ENCODE measurements at regions not wholly inside any gene's neighbourhood (a gene's known extent, or its start where the extent isn't known, plus 50 kb on each side); places are given as distances from the start of the nearest gene placed in this dataset.

GRCh38 chr2:216914491-216914890 is 54.6 kb upstream of the TNP1 start:
- TF ChIP-seq CTCF (IDR thresholded peaks at IDR 0.05; ENCODE audit: insufficient read depth, low read length, poor library complexity, severe bottlenecking), result no peak
- no peaks in the 10 kb centered on the region for H3K36me3 ChIP-seq (ENCODE audit: control insufficient read depth, insufficient read depth, low read length)
- H3K27me3 ChIP-seq (ENCODE audit: control insufficient read depth, insufficient read depth, low read length), result no peaks in the 10 kb centered on the region
- DNase-seq (ENCODE audit: low read depth), result no peak
- H3K4me3 ChIP-seq (ENCODE audit: low read depth, low read length), result no peak overlapping the region

DNA sequence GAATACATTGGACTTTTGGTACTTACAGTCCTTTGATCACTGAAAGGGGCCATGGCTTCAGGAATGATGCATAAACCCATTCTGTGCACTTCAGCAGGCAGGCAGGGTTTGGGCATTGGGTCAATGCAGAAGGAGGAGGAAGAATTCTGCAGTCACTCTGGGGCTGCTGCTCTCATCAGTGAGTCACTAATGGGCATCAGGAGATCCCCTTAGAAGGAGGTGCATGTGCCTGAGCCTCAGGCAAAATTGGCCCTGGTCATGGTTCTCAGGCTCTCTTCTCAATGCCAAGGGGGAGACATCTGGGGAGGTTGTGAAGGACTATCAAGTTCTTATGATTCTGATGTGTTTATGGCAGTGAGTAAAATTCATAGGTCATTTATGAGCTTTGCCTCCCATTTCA is 52.0 kb upstream of the TNP1 start:
- Histone ChIP-seq H3K27me3 (ENCODE audit: control insufficient read depth, insufficient read depth, low read length) (no peaks in the 10 kb centered on the region), H3K4me3 (ENCODE audit: low read depth, low read length) (no peak overlapping the region), H3K36me3 (ENCODE audit: control insufficient read depth, insufficient read depth, low read length) (no peaks in the 10 kb centered on the region)
- peak; percentile 32 for DNase-seq (ENCODE audit: low read depth)
- TF ChIP-seq CTCF (IDR thresholded peaks at IDR 0.05; ENCODE audit: insufficient read depth, low read length, poor library complexity, severe bottlenecking), result no peak

DNA sequence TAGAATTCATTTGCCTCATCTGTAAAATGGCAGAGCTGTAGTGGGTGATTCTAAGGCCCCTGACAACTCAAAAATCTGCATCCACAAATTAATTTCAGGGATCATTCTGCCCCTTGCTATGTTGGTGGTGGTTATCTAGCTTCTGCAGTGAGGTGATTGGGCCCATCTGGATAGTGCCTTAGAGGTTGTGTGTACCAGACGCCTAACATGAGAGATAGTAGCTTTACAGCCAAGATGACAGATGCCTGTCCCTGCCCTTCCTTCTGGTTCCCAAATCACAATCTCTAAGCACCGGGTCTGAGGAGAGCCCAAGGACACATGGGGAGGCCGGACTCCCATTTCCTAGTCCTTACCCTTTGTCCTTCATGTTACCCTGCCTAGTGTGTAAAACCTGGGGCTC is 51.1 kb upstream of the TNP1 start:
- no peak for TF ChIP-seq CTCF (IDR thresholded peaks at IDR 0.05; ENCODE audit: insufficient read depth, low read length, poor library complexity, severe bottlenecking)
- DNase-seq (ENCODE audit: low read depth), result no peak
- H3K27me3 ChIP-seq (ENCODE audit: control insufficient read depth, insufficient read depth, low read length), result no peaks in the 10 kb centered on the region
- H3K36me3 ChIP-seq (ENCODE audit: control insufficient read depth, insufficient read depth, low read length), result no peaks in the 10 kb centered on the region
- H3K4me3 ChIP-seq (ENCODE audit: low read depth, low read length), result no peak overlapping the region

DNA sequence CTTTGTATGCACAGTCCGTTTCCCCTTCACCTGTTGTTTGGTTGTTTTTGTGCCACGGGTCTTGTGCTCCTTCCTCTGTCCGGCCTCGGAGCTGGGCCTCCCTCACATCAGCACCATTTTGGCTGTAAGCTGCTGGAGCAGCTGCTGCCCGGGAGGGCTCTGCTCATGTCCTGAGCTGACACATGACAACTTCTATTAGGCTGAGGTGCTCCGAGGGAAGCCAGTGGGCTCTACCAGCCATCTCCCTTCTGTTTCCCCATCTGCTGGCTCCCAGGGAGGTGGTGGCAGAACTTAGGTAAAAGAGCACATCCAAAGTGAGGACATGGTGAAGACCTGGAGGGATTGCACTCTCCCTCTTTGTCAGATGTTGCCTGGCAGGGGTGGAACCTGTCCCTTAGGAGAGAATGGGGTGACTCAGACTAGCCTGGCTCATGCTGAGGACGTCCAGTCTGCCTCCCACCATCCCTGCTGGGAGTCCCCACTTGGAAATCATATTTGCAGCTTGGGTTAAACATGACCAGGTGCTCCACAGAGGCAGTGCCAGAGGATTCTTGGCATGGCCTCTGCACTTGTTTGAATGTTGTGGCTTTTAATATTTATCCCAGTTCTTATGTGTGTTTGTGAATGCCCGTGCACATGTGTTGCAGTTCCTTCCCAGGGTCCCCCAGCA is 49.8 kb upstream of the TNP1 start:
- DNase-seq (ENCODE audit: low read depth), result no peak
- Histone ChIP-seq H3K27me3 (ENCODE audit: control insufficient read depth, insufficient read depth, low read length) (no peaks in the 10 kb centered on the region), H3K36me3 (ENCODE audit: control insufficient read depth, insufficient read depth, low read length) (no peaks in the 10 kb centered on the region), H3K4me3 (ENCODE audit: low read depth, low read length) (no peak overlapping the region)
- no peak for TF ChIP-seq CTCF (IDR thresholded peaks at IDR 0.05; ENCODE audit: insufficient read depth, low read length, poor library complexity, severe bottlenecking)
